ENCODE measurements at regions not wholly inside any gene's neighbourhood (a gene's known extent, or its start where the extent isn't known, plus 50 kb on each side); places are given as distances from the start of the nearest gene placed in this dataset.

- DNase-seq (ENCODE audit: low spot score): no peak
Measured at GRCh38 chr18:55166260-55166598, 207.0 kb upstream of the CCDC68 start.

- DNase-seq (ENCODE audit: low spot score): no peak
Measured at GRCh38 chr18:55163550-55163949, 204.3 kb upstream of the CCDC68 start.

- DNase-seq (ENCODE audit: low spot score): no peak
Measured at GRCh38 chr18:55161916-55162315, 202.7 kb upstream of the CCDC68 start.

GRCh38 chr18:55159027-55159426 is 199.8 kb upstream of the CCDC68 start:
- no peak for DNase-seq (ENCODE audit: low spot score)

- no peak for DNase-seq (ENCODE audit: low spot score)
Measured at GRCh38 chr18:55158570-55158969, 199.3 kb upstream of the CCDC68 start.

GRCh38 chr18:55153346-55153745 is 194.1 kb upstream of the CCDC68 start:
- no peak for DNase-seq (ENCODE audit: low spot score)

- no peak for DNase-seq (ENCODE audit: low spot score)
Measured at GRCh38 chr18:55152801-55153200, 193.5 kb upstream of the CCDC68 start.

GRCh38 chr18:55149994-55150393 is 190.7 kb upstream of the CCDC68 start:
- DNase-seq (ENCODE audit: low spot score): peak; percentile 11

- no peak for DNase-seq (ENCODE audit: low spot score)
Measured at GRCh38 chr18:55147791-55148190, 188.5 kb upstream of the CCDC68 start.

GRCh38 chr18:55144193-55144930 is 185.1 kb upstream of the CCDC68 start:
- DNase-seq (ENCODE audit: low spot score): no peak

GRCh38 chr18:55142410-55142809 is 183.1 kb upstream of the CCDC68 start:
- DNase-seq (ENCODE audit: low spot score): no peak

GRCh38 chr18:55141318-55141717 is 182.1 kb upstream of the CCDC68 start:
- DNase-seq (ENCODE audit: low spot score): no peak

- DNase-seq (ENCODE audit: low spot score): no peak
Measured at GRCh38 chr18:55139836-55140235, 180.6 kb upstream of the CCDC68 start.

GRCh38 chr18:55139307-55139706 is 180.0 kb upstream of the CCDC68 start:
- no peak for DNase-seq (ENCODE audit: low spot score)

- no peak for DNase-seq (ENCODE audit: low spot score)
Measured at GRCh38 chr18:55138401-55138800, 179.1 kb upstream of the CCDC68 start.

GRCh38 chr18:55137602-55138001 is 178.3 kb upstream of the CCDC68 start:
- DNase-seq (ENCODE audit: low spot score): no peak

GRCh38 chr18:55136864-55137263 is 177.6 kb upstream of the CCDC68 start:
- DNase-seq (ENCODE audit: low spot score): no peak

- no peak for DNase-seq (ENCODE audit: low spot score)
Measured at GRCh38 chr18:55136258-55136657, 177.0 kb upstream of the CCDC68 start.

GRCh38 chr18:55133378-55133777 is 174.1 kb upstream of the CCDC68 start:
- DNase-seq (ENCODE audit: low spot score): no peak

- no peak for DNase-seq (ENCODE audit: low spot score)
Measured at GRCh38 chr18:55128437-55128836, 169.2 kb upstream of the CCDC68 start.

GRCh38 chr18:55124078-55124763 is 165.0 kb upstream of the CCDC68 start:
- no peak for DNase-seq (ENCODE audit: low spot score)

GRCh38 chr18:55123361-55123760 is 164.1 kb upstream of the CCDC68 start:
- DNase-seq (ENCODE audit: low spot score): no peak

GRCh38 chr18:55121397-55122170 is 162.3 kb upstream of the CCDC68 start:
- DNase-seq (ENCODE audit: low spot score): no peak

Measured in globus pallidus (tissue), 1 donor.